Neural progenitor cell (in vitro differentiated cells): ENCODE measurements at regions not wholly inside any gene's neighbourhood (a gene's known extent, or its start where the extent isn't known, plus 50 kb on each side); places are given as distances from the start of the nearest gene placed in this dataset.

Experiments used
- EZH2 ChIP-seq: fragments of 200-600 bp; sonication (generic); IDR thresholded peaks from 2 replicates; pipeline ENCODE4 v1.6.1; 2017; ENCODE audit warnings: antibody characterized with exemption, mild to moderate bottlenecking, moderate library complexity
- EZH2phosphoT487 ChIP-seq: fragments of 200-600 bp; sonication (generic); IDR thresholded peaks from 2 replicates; pipeline ENCODE4 v1.6.1; 2017; ENCODE audit warnings: antibody characterized with exemption
- TF ChIP-seq, protein P1 (sequence below): fragments of 200-600 bp; sonication (generic); IDR thresholded peaks from 2 replicates; pipeline ENCODE4 v1.5.1; 2017; ENCODE audit warnings: antibody characterized with exemption, mild to moderate bottlenecking

DNA sequence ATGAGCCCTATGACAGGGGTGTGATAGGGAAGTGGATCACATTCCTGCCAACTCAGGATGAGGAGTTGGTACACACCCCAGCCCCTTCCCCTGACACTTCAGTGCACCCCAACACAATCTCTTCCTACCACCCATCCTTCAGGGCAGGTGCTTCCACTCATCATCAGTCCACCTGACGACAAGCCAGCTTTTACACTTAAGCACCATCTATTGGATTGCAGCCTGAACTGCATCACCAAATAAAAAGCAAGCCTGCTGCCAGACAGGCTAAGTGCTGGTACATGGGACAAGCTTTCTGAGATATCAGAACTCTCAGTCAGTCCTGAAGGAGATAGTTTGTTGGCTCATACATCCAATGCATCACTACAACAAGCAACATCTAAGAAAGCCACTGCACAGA is 69.0 kb upstream of the TMEM200A start:
- TF ChIP-seq, protein P1, sequence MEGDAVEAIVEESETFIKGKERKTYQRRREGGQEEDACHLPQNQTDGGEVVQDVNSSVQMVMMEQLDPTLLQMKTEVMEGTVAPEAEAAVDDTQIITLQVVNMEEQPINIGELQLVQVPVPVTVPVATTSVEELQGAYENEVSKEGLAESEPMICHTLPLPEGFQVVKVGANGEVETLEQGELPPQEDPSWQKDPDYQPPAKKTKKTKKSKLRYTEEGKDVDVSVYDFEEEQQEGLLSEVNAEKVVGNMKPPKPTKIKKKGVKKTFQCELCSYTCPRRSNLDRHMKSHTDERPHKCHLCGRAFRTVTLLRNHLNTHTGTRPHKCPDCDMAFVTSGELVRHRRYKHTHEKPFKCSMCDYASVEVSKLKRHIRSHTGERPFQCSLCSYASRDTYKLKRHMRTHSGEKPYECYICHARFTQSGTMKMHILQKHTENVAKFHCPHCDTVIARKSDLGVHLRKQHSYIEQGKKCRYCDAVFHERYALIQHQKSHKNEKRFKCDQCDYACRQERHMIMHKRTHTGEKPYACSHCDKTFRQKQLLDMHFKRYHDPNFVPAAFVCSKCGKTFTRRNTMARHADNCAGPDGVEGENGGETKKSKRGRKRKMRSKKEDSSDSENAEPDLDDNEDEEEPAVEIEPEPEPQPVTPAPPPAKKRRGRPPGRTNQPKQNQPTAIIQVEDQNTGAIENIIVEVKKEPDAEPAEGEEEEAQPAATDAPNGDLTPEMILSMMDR = peak; percentile 9
- TF ChIP-seq EZH2phosphoT487 (no peak), EZH2 (no peak)
